ENCODE measurements at regions not wholly inside any gene's neighbourhood (a gene's known extent, or its start where the extent isn't known, plus 50 kb on each side); places are given as distances from the start of the nearest gene placed in this dataset.

DNA sequence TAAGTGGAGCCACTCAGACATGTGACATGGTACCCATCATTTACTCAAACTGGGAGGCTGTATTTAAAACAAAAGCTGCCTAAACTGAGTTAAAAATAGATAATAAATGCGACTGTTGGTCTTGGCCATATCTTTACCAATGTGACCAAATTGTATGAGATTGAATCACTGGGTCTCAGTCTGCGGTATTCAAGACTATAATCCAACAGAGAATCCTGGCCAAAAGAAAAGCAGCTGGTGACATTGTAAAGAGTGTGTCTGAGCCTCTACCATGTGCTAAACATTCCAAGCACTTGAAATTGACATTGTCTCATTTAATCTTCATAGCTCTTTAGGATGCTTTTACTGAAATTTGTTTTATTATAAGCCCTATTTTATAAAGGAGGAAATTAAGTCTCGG is 282.6 kb downstream of the ZNF608 start:
- no peak for DNase-seq (ENCODE audit: low read depth)

DNA sequence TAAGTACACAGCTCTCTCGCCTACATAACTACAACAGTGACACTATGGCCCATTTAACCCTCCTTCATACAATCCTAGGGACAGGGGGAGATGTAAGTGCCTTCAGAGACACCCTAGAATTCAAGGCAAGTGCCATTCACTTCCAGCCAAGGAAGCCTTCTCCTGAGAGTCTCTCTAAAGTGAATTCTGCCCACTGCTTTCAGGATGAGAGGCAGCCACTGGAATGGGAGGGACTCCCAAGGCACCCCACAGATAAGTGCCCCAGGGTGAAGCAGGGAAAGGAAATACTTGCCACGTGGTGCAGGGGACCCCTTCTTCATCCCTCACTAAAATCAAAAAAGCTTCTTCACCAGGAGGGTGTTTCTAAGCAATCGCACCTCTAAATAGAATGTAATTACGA is 283.7 kb downstream of the ZNF608 start:
- no peak for DNase-seq (ENCODE audit: low read depth)

GRCh38 chr5:124461941-124462340 is 284.5 kb downstream of the ZNF608 start:
- DNase-seq (ENCODE audit: low read depth): no peak

DNA sequence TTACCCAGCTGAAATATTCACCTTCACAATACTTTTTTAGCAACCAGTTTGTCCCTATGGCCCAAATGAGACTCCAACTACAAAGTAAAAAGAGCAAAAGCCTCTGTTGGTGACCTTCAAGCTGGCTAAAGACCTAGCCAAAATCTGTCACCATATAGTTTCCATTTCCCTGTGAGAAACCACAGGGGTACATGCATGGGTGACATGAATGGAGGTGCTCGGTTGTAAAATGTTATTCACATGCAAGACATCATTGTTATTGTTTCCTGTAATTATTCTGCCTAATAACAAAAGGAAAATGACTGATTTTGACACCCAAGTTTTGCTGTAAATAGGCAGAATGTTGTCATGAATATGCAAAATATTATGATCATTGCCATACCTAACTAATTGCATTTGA is 285.3 kb downstream of the ZNF608 start:
- DNase-seq (ENCODE audit: low read depth): no peak

- DNase-seq (ENCODE audit: low read depth): no peak
Observed at GRCh38 chr5:124460642-124461041, 285.8 kb downstream of the ZNF608 start.

GRCh38 chr5:124459984-124460383 is 286.5 kb downstream of the ZNF608 start:
- DNase-seq (ENCODE audit: low read depth): no peak

DNA sequence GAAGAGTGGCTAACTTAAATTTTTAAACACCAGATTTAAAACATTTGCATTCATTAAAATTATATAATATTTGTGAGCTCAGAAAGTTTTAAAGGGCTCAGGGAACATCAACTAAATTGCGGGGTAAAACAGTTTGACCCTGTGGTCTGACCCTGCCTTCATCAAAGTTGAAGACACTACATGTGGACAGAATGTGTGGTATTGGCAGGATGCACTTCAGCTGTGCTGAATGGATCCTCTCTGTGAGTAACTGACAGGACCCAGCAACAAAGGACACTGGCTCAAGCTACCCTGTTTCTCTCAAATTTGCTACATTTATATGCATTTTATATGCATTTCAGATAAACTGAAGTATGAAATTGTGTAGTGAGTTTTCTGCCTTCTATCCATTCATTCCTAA is 288.5 kb downstream of the ZNF608 start:
- DNase-seq (ENCODE audit: low read depth): no peak

DNA sequence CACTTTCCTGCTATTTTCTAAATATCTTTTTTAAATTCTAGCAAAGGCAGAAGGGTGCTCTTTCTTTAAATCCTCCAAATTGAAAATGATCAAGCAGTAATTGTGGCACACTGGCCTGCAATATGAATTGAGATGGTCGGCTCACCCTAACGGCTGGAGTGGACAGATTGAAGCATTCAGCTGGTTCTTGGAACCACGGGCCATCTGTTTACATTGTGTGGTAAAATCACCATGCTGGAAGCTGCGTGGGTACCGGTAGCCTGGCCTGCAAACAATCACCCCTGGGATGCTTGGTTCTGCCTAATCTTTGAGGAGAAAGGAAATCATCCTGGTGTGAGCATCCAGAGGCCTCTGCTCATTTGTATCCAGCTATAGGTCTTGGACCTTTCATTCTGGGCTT is 289.3 kb downstream of the ZNF608 start:
- no peak for DNase-seq (ENCODE audit: low read depth)

- no peak for DNase-seq (ENCODE audit: low read depth)
Observed at GRCh38 chr5:124456249-124456648, 290.2 kb downstream of the ZNF608 start.

DNA sequence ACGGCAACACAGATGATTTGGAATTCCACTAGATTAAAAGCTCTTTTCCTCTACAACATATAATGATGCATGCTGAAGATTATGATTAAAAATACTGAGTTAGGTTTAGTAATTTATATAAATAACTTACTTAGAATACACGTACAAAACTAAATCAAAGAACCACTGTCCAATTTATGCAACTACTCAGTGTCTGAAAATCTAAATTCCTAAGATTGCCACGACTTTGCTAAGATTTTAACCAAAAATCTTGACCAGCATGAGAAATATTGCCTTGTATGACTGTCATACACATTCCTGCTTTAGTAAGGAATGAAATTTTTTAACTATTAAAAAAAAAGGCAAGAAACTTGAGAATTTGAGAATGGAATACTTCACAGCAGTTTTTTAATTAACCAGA is 292.4 kb downstream of the ZNF608 start:
- DNase-seq (ENCODE audit: low read depth): no peak

DNA sequence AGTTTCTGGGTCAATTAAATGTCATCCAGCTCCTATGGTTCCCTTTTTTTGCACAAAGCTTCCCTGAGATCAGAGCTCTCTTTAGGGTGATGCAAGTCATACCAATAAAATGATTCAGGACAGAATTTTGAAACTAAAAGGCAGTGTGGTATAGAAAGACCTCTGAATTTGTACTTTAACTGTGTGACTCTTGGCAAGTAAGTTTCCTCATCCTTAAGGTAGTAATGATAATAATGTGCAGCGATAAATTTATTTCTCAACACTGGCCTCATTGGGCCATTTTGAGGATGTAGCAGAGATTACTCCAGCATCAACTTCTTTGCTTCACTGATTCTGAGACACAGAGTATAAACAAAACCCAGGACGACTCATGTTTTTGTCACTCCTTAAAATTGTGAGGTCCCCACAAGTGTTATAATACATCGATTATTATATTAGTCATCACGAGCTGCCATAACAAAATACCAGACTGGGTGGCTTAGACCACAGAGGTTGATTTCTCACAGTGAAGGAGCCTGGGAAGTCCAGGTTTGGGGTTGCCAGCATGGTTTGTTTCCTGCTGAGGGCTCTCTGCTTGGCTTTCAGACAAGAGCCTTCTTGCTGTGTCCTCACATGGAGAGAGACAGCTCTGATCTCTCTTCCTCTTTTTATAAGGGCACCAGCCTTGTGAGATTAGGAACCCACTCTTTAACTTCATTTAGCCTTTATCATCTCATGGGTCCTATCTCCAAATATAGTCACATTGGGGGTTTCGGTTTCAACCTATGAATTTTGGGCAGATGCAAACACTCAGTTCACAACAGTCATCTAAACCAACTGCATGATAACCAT is 293.0 kb downstream of the ZNF608 start:
- DNase-seq (ENCODE audit: low read depth): peak; percentile 63

DNA sequence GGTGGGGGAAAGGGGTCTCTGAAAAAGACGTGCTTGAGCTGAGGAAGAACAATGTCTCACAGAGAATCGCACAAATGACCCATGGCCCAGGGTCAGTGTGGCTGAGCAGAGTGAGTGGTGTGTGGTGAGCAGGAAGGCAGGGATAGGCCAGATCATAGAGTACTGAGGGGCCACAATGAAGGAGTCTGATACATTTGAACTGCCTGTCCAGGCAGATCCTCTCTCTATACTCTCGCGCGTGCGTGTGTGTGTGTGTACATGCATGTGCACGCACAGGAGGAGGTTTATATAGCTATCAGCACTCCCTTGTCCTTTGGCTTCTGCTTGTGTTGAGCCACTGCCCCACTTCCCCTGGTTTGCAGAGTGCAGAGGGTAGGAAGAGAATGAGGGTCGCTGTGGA is 294.0 kb downstream of the ZNF608 start:
- DNase-seq (ENCODE audit: low read depth): no peak

DNA sequence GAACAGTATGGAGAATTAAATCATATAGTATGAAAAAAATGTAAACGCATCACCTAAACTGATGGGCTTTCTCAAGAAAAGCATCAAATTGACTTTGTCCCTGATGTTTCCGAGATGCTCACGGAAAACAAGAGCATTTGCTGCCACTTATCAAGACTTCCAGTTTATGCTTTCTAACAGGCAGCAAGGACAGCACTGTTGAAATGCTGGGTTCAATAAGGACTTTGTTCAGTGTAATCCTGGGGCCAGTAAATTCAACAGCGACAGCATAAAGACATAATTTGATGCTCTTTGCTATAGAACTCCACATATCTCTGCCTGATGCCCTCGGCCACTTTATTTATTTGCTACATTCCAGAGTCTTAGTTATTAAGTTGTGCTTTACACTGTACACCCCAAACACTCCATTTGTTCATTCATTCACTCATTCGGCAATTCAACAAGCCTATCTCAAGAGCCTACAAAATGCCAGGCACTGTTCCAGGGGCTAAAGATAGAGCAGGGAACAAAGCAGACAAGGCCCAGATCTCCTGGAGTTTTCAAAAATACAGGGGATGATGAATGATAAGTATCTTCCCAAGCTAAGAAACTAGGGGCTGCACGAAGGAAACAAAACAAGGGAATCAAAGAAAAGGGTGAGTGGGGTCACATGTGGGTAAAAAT is 294.6 kb downstream of the ZNF608 start:
- no peak for DNase-seq (ENCODE audit: low read depth)

- DNase-seq (ENCODE audit: low read depth): no peak
Observed at GRCh38 chr5:124446120-124446519, 300.3 kb downstream of the ZNF608 start.

- DNase-seq (ENCODE audit: low read depth): no peak
Observed at GRCh38 chr5:124445070-124445619, 301.3 kb downstream of the ZNF608 start.

DNA sequence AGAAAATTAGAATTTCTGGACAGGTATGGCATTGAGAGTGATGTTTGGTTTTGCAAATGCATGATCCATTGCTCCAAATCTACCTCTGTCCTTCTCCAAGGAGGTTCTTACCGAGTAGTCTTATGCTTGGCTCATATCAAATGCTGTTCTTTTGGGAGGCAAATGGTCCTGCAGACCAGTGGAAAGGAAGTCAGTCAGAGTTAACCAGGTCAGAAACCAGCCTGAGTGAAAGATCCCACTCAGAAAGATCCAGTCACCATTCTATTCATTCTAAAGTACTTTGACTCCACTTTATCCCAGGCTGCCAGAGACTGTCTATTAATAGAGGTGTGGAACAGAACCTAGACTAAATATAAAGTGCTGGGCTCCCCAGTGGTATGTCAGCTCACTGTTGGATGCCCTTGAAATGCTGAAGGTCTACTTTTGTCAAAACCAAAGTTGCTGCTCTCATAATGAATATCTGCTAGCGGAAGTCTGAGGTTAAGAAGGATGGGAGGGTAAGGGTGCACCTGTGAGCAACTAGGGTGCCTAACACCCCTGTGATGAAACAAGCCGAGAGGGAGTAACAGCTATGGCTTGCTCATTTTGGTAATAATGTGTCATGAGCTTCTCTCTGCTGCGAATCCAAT is 302.2 kb downstream of the ZNF608 start:
- no peak for DNase-seq (ENCODE audit: low read depth)

GRCh38 chr5:124440471-124440870 is 306.0 kb downstream of the ZNF608 start:
- no peak for DNase-seq (ENCODE audit: low read depth)

GRCh38 chr5:124439609-124440008 is 306.8 kb downstream of the ZNF608 start:
- DNase-seq (ENCODE audit: low read depth): no peak

- peak; percentile 21 for DNase-seq (ENCODE audit: low read depth)
Observed at GRCh38 chr5:124438903-124439281, 307.5 kb downstream of the ZNF608 start.

DNA sequence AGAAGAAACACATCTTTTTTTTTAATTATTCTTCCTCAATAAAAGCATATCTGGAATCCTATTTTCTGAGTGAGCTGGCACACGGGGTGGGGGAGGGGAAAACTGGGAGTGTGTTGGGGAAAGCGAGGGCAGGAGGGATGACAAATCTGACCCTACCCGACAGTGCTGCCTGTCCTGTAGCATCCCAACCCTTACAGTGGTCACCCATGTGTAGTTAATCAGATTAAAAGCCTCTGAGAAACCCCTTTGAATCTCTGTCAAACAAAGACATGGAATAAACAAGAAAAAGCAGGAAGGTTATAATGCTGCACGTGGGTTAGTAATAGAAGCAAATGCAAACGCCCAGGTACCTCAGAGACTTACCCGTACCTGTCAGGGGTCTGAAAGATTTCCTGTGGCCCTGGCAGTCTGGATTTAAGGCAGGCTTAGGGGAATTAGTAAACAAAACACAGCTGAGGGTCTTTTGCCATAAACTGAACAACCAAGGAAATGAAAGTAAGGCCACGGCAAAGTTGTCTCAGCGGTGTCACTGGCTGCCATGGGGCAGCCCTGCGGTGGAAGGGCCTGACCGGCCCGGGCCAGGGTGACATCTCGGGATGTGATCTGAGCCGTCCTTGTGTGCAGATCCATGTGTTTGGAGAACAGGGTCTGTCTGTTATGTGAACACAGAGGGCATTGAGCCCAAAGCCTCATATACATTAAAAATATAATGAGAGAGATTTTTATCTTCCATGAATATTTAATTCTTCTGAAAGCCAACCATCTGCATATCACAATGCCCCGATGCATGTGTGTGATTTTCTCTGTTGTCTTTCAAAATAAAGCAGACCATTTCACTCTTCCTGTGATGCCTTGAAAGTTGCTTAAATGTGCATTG is 308.2 kb downstream of the ZNF608 start:
- peak; percentile 4 for DNase-seq (ENCODE audit: low read depth)

GRCh38 chr5:124436294-124436693 is 310.1 kb downstream of the ZNF608 start:
- DNase-seq (ENCODE audit: low read depth): peak; percentile 25

DNA sequence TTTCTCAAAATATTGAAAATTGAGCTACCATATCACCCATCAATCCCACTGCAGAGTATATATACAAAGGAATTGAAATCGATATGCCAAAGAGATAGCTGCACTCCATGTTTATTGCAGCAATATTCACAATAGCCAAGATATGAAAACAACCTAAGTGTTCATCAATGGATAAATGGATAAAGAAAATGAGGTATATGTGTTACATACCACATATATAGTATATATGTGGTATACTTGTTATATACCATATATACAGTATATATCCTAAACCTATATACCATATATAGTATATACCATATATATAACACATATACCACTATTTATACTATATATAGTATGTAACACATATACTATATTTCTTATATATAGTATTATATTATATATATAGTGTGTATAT is 313.3 kb downstream of the ZNF608 start:
- DNase-seq (ENCODE audit: low read depth): no peak
